ENCODE measurements at regions not wholly inside any gene's neighbourhood (a gene's known extent, or its start where the extent isn't known, plus 50 kb on each side); places are given as distances from the start of the nearest gene placed in this dataset.

DNA sequence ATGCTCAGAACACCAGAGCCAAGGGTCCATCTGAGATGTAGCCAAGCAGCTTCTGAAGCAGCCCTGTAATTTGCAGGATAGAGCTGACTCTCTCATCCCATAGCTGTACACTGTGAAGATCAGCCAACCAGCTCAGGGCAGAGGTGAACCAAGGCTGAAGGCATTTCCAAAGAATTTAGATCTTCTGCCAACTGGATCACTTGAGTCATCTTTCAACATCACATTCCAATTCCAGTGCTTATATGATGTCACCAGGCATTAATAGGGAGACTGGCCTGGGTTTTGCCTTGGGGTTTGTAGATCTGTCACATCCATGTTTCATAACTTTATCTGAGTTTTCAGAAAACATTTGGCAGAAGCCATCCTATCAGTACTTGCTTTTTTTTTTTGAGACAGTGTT is 98.2 kb downstream of the NR2F2 start:
- Histone ChIP-seq H3K27me3 (ENCODE audit: control insufficient read depth, extremely low read depth, insufficient read depth, low read length) (no peaks in the 10 kb centered on the region), H3K9me3 (ENCODE audit: control insufficient read depth, low read depth, low read length) (no peaks in the 10 kb centered on the region), H3K4me2 (ENCODE audit: control insufficient read depth, extremely low read depth, insufficient read depth, low read depth, low read length) (no peak overlapping the region), H3K9me1 (ENCODE audit: control insufficient read depth, extremely low read depth, insufficient read depth, low read length) (no peaks in the 10 kb centered on the region), H3K79me2 (ENCODE audit: control insufficient read depth, insufficient read depth, low read length) (no peaks in the 10 kb centered on the region), H4K20me1 (ENCODE audit: control insufficient read depth, extremely low read depth, insufficient read depth, low read length) (no peaks in the 10 kb centered on the region), H3K27ac (ENCODE audit: control insufficient read depth, insufficient read depth, low read length) (no peak overlapping the region), H3K4me3 (ENCODE audit: control insufficient read depth in 2 of 3, extremely low read depth in 1 of 3, insufficient read depth in 2 of 3, low read depth in 1 of 3, low read length in 3 of 3) (no peak overlapping the region), H2AFZ (ENCODE audit: control insufficient read depth, low read length) (no peak overlapping the region), H3K36me3 (ENCODE audit: control insufficient read depth in 2 of 2, extremely low read depth in 1 of 2, insufficient read depth in 2 of 2, low read length in 2 of 2) (no peaks in the 10 kb centered on the region), H3K4me1 (ENCODE audit: control insufficient read depth, extremely low read depth, insufficient read depth, low read length) (no peaks in the 10 kb centered on the region), H3K9ac (ENCODE audit: control insufficient read depth, extremely low read depth, insufficient read depth, low read length) (no peak overlapping the region)
- DNase-seq (ENCODE audit: low read depth, low spot score) = no peak
- dilution Hi-C loops (cut with MboI; ENCODE audit: extremely low pct_ligation_motif_present, low sequenced_read_pairs) = no loop called here
- FAIRE-seq = peak; percentile 80
- TF ChIP-seq, protein P1, sequence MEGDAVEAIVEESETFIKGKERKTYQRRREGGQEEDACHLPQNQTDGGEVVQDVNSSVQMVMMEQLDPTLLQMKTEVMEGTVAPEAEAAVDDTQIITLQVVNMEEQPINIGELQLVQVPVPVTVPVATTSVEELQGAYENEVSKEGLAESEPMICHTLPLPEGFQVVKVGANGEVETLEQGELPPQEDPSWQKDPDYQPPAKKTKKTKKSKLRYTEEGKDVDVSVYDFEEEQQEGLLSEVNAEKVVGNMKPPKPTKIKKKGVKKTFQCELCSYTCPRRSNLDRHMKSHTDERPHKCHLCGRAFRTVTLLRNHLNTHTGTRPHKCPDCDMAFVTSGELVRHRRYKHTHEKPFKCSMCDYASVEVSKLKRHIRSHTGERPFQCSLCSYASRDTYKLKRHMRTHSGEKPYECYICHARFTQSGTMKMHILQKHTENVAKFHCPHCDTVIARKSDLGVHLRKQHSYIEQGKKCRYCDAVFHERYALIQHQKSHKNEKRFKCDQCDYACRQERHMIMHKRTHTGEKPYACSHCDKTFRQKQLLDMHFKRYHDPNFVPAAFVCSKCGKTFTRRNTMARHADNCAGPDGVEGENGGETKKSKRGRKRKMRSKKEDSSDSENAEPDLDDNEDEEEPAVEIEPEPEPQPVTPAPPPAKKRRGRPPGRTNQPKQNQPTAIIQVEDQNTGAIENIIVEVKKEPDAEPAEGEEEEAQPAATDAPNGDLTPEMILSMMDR (optimal IDR thresholded peaks at IDR 0.05 in 1 of 3, IDR thresholded peaks at IDR 0.05 in 1 of 3, conservative IDR thresholded peaks at IDR 0.05 in 1 of 3; ENCODE audit: extremely low read depth in 1 of 3, insufficient read depth in 2 of 3, low read length in 3 of 3) = no peak
- TF ChIP-seq EZH2 (IDR thresholded peaks at IDR 0.05; ENCODE audit: low read length) = no peak

DNA sequence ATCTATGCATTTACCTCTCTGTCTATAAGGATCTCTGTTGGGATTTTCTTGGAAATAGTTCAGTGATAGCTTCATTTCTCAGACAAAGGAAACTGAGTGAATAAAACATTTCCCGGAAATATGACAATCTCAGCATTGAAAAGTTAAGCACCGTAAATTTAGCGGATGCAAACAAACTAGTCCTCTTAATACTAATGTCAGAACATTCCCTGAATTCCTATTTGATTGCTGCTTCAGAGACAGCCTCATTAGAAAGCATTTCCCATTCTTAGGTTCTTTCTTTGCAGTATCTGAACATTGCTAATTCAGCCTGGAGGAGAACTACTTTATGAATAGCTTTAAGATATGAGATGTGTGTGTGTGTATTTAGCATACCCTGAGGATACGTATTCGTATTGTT is 101.3 kb downstream of the NR2F2 start:
- H3K79me2 ChIP-seq (ENCODE audit: control insufficient read depth, insufficient read depth, low read length) = no peaks in the 10 kb centered on the region
- no peaks in the 10 kb centered on the region for H3K27me3 ChIP-seq (ENCODE audit: control insufficient read depth, extremely low read depth, insufficient read depth, low read length)
- TF ChIP-seq, protein P1 (optimal IDR thresholded peaks at IDR 0.05 in 1 of 3, IDR thresholded peaks at IDR 0.05 in 1 of 3, conservative IDR thresholded peaks at IDR 0.05 in 1 of 3; ENCODE audit: extremely low read depth in 1 of 3, insufficient read depth in 2 of 3, low read length in 3 of 3) = no peak
- no peaks in the 10 kb centered on the region for H3K4me1 ChIP-seq (ENCODE audit: control insufficient read depth, extremely low read depth, insufficient read depth, low read length)
- dilution Hi-C loops (cut with MboI; ENCODE audit: extremely low pct_ligation_motif_present, low sequenced_read_pairs) = no loop called here
- H3K4me2 ChIP-seq (ENCODE audit: control insufficient read depth, extremely low read depth, insufficient read depth, low read depth, low read length) = no peak overlapping the region
- DNase-seq (ENCODE audit: low read depth, low spot score) (no peak), FAIRE-seq (no peak)
- H3K9ac ChIP-seq (ENCODE audit: control insufficient read depth, extremely low read depth, insufficient read depth, low read length) = no peak overlapping the region
- H4K20me1 ChIP-seq (ENCODE audit: control insufficient read depth, extremely low read depth, insufficient read depth, low read length) = no peaks in the 10 kb centered on the region
- H3K9me3 ChIP-seq (ENCODE audit: control insufficient read depth, low read depth, low read length) = no peaks in the 10 kb centered on the region
- no peak overlapping the region for H2AFZ ChIP-seq (ENCODE audit: control insufficient read depth, low read length)
- H3K9me1 ChIP-seq (ENCODE audit: control insufficient read depth, extremely low read depth, insufficient read depth, low read length) = no peaks in the 10 kb centered on the region
- H3K27ac ChIP-seq (ENCODE audit: control insufficient read depth, insufficient read depth, low read length) = no peak overlapping the region
- no peak overlapping the region for H3K4me3 ChIP-seq (ENCODE audit: control insufficient read depth in 2 of 3, extremely low read depth in 1 of 3, insufficient read depth in 2 of 3, low read depth in 1 of 3, low read length in 3 of 3)
- no peaks in the 10 kb centered on the region for H3K36me3 ChIP-seq (ENCODE audit: control insufficient read depth in 2 of 2, extremely low read depth in 1 of 2, insufficient read depth in 2 of 2, low read length in 2 of 2)
